ENCODE measurements at regions not wholly inside any gene's neighbourhood (a gene's known extent, or its start where the extent isn't known, plus 50 kb on each side); places are given as distances from the start of the nearest gene placed in this dataset.

DNA sequence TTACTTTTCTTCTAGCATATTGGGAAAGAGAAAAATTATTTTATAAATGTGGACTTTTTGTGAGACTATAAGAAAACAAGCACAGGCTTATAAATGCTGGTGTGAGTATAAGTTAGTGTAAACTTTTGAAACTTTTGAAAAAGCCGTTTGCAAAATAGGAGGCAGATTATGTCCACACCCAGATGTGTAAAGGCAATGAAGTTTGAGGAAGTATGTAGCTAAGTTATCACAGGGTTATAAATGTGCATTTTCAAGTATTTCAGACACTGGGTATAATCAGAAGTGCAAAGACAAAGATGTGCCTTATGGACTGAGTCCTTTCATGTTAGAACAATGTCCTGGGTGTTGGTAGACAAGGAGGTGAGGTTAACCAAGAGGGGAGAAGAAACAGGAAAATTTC lies 85.5 kb downstream of the ANXA1 start (continued):
- TF ChIP-seq, protein P1, sequence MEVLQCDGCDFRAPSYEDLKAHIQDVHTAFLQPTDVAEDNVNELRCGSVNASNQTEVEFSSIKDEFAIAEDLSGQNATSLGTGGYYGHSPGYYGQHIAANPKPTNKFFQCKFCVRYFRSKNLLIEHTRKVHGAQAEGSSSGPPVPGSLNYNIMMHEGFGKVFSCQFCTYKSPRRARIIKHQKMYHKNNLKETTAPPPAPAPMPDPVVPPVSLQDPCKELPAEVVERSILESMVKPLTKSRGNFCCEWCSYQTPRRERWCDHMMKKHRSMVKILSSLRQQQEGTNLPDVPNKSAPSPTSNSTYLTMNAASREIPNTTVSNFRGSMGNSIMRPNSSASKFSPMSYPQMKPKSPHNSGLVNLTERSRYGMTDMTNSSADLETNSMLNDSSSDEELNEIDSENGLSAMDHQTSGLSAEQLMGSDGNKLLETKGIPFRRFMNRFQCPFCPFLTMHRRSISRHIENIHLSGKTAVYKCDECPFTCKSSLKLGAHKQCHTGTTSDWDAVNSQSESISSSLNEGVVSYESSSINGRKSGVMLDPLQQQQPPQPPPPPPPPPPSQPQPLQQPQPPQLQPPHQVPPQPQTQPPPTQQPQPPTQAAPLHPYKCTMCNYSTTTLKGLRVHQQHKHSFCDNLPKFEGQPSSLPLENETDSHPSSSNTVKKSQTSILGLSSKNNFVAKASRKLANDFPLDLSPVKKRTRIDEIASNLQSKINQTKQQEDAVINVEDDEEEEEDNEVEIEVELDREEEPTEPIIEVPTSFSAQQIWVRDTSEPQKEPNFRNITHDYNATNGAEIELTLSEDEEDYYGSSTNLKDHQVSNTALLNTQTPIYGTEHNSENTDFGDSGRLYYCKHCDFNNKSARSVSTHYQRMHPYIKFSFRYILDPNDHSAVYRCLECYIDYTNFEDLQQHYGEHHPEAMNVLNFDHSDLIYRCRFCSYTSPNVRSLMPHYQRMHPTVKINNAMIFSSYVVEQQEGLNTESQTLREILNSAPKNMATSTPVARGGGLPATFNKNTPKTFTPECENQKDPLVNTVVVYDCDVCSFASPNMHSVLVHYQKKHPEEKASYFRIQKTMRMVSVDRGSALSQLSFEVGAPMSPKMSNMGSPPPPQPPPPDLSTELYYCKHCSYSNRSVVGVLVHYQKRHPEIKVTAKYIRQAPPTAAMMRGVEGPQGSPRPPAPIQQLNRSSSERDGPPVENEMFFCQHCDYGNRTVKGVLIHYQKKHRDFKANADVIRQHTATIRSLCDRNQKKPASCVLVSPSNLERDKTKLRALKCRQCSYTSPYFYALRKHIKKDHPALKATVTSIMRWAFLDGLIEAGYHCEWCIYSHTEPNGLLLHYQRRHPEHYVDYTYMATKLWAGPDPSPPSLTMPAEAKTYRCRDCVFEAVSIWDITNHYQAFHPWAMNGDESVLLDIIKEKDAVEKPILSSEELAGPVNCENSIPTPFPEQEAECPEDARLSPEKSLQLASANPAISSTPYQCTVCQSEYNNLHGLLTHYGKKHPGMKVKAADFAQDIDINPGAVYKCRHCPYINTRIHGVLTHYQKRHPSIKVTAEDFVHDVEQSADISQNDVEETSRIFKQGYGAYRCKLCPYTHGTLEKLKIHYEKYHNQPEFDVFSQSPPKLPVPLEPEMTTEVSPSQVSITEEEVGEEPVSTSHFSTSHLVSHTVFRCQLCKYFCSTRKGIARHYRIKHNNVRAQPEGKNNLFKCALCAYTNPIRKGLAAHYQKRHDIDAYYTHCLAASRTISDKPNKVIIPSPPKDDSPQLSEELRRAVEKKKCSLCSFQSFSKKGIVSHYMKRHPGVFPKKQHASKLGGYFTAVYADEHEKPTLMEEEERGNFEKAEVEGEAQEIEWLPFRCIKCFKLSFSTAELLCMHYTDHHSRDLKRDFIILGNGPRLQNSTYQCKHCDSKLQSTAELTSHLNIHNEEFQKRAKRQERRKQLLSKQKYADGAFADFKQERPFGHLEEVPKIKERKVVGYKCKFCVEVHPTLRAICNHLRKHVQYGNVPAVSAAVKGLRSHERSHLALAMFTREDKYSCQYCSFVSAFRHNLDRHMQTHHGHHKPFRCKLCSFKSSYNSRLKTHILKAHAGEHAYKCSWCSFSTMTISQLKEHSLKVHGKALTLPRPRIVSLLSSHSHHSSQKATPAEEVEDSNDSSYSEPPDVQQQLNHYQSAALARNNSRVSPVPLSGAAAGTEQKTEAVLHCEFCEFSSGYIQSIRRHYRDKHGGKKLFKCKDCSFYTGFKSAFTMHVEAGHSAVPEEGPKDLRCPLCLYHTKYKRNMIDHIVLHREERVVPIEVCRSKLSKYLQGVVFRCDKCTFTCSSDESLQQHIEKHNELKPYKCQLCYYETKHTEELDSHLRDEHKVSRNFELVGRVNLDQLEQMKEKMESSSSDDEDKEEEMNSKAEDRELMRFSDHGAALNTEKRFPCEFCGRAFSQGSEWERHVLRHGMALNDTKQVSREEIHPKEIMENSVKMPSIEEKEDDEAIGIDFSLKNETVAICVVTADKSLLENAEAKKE (CRISPR knock-in tag; IDR thresholded peaks at IDR 0.05), result no peak
- no peak for TF ChIP-seq STAT1 (IDR thresholded peaks at IDR 0.05; ENCODE audit: unreplicated experiment)

- peaks cover 26% of the 10 kb centered on the region for H3K4me1 Mint-ChIP-seq
- H3K79me2 ChIP-seq (replicated peaks; ENCODE audit: insufficient read depth), result no peaks in the 10 kb centered on the region
- H4K20me1 ChIP-seq (replicated peaks; ENCODE audit: insufficient read depth), result no peaks in the 10 kb centered on the region
- H3K4me1 ChIP-seq (ENCODE audit: insufficient read depth), result peaks cover 15% of the 10 kb centered on the region
- H3K36me3 ChIP-seq (ENCODE audit: insufficient read depth), result no peaks in the 10 kb centered on the region
- H2AFZ ChIP-seq, result no peak overlapping the region
- H3K27me3 ChIP-seq (ENCODE audit: insufficient read depth), result no peaks in the 10 kb centered on the region
- H3K27me3 Mint-ChIP-seq (ENCODE audit: insufficient read depth, low read depth, poor library complexity), result peaks cover 2% of the 10 kb centered on the region
- H3K4me2 ChIP-seq, result no peak overlapping the region
- H3K27ac ChIP-seq (ENCODE audit: low read depth), result no peak overlapping the region
- no peaks in the 10 kb centered on the region for H3K9me3 Mint-ChIP-seq
- H3K4me3 ChIP-seq, result no peak overlapping the region
- H3K9me2 ChIP-seq (ENCODE audit: insufficient read depth), result peaks cover 4% of the 10 kb centered on the region; the same call in 1 of the 2 replicates
- no peak overlapping the region for H3K4me3 Mint-ChIP-seq
- no peak for DNase-seq (ENCODE audit: low spot score)
- H3F3A ChIP-seq (replicated peaks; ENCODE audit: low read depth), result no peaks in the 10 kb centered on the region
- H3K36me3 Mint-ChIP-seq (ENCODE audit: low read depth), result no peaks in the 10 kb centered on the region
- ATAC-seq, result no peak
- no peak overlapping the region for H3K27ac Mint-ChIP-seq
- TF ChIP-seq EZH2 (IDR thresholded peaks at IDR 0.05; ENCODE audit: low read depth, unreplicated experiment), result no peak
- TF ChIP-seq REST (IDR thresholded peaks at IDR 0.05; ENCODE audit: unreplicated experiment), result no peak
- TF ChIP-seq STAT1 (IDR thresholded peaks at IDR 0.05; ENCODE audit: unreplicated experiment), result no peak
- no peak for TF ChIP-seq ZNF331 (CRISPR knock-in tag; IDR thresholded peaks at IDR 0.05; ENCODE audit: low read depth)
Observed at GRCh38 chr9:73239570-73240265, 88.1 kb downstream of the ANXA1 start.
